Sigmoid colon (tissue), 6 donors: ENCODE measurements at regions not wholly inside any gene's neighbourhood (a gene's known extent, or its start where the extent isn't known, plus 50 kb on each side); places are given as distances from the start of the nearest gene placed in this dataset.
"Not testable (repeated sequence)": the region's sequence is repeated elsewhere in the genome, so short reads cannot be mapped to it uniquely, and the experiment has no call there.

Experiments used
- DNase-seq: peaks from one replicate; pipeline ENCODE4 v3.0.0-alpha.2; 2019
- H3K27ac ChIP-seq, 4 donors: fragments of 200-600 bp; sonication (generic); one replicate each; pipeline ENCODE4 v1.5.1; 2016 to 2019; ENCODE audit warnings: mild to moderate bottlenecking in 1 of 4
- H3K27me3 ChIP-seq, 3 donors: fragments of 200-600 bp; sonication (generic); one replicate each; pipeline ENCODE4 v1.5.1; 2019; ENCODE audit warnings: mild to moderate bottlenecking in 1 of 3
- H3K36me3 ChIP-seq, 4 donors: fragments of 200-600 bp; sonication (generic); one replicate each; pipeline ENCODE4 v1.5.1; 2016 to 2019
- H3K4me1 ChIP-seq, 4 donors: fragments of 200-600 bp; sonication (generic); one replicate each; pipeline ENCODE4 v1.5.1; 2017 to 2019
- H3K4me3 ChIP-seq, 4 donors: fragments of 200-600 bp; sonication (generic); one replicate each; pipeline ENCODE4 v1.5.1; 2017 to 2019; ENCODE audit warnings: mild to moderate bottlenecking in 2 of 4, moderate library complexity in 1 of 4
- H3K9me3 ChIP-seq, 4 donors: fragments of 200-600 bp in 3 of 4; sonication (generic) in 3 of 4; one replicate each; pipeline versions ENCODE4 v1.5.1 to v1.6.1; 2013 to 2019
- EP300 ChIP-seq, 4 donors: sonication (generic); formaldehyde crosslinking; IDR thresholded peaks; one replicate each; pipeline ENCODE4 v1.6.1; 2017; ENCODE audit warnings: antibody characterized with exemption in 4 of 4
- POLR2A ChIP-seq, 2 donors: fragments of 450-650 bp; IDR thresholded peaks; one replicate each; pipeline ENCODE4 v1.6.1; 2016; ENCODE audit warnings: antibody characterized with exemption in 2 of 2, mild to moderate bottlenecking in 2 of 2, moderate library complexity in 2 of 2
- POLR2AphosphoS5 ChIP-seq, 4 donors: sonication (generic); formaldehyde crosslinking; IDR thresholded peaks; one replicate each; pipeline ENCODE4 v1.6.1; 2017; ENCODE audit warnings: antibody characterized with exemption in 4 of 4
- WGBS, 2 donors: extraction: QIAGEN DNeasy Blood & Tissue Kit; methylation state at CpG; one replicate each; pipeline ENCODE4 v1.1.7; 2013; 5-methylcytosine and 5-hydroxymethylcytosine counted together
- intact Hi-C: fragments of 100-400 bp; cut with DNase I; formaldehyde crosslinking; loops from one replicate; pipeline ENCODE4 v1.15.1; 2023
- TF ChIP-seq, protein P1 (sequence below), 4 experiments: fragments of 450-650 bp in 3 of 4; fragments of 200-600 bp in 1 of 4; IDR thresholded peaks; one replicate each; pipeline ENCODE4 v1.5.1; 2016 to 2019; ENCODE audit warnings: antibody characterized with exemption in 4 of 4, mild to moderate bottlenecking in 3 of 4, moderate library complexity in 2 of 4
- donor health status: healthy with polysubstance abuse.
- donor health status: healthy.

DNA sequence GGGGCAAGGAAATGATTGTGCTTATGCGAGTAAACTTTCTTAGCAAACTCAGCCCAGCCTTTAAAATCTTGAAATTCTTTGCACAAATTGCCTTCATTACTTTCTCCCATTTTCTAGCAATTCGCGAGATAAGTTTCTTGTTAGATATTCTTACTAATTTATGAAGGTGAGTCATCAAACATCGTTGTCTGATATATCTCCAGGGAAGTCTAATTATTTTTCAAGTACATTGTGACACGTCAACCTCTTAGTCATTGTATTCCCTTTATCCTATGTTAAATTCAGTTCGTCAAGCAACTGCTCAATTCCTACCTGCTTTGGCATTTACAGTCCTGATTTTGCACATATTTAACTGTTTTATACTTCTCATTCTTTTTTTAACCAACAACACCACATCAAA, 854.5 kb upstream of the CRIM1 start:
- Histone ChIP-seq H3K4me3 (no peak overlapping the region), H3K9me3 (no peaks in the 10 kb centered on the region), H3K4me1 (no peaks in the 10 kb centered on the region), H3K27ac (no peak overlapping the region), H3K27me3 (no peaks in the 10 kb centered on the region), H3K36me3 (no peaks in the 10 kb centered on the region)
- intact Hi-C loops: no loop called here
- no peak for DNase-seq
- 77 to 89% methylated on average over 6 of the region's 6 CpGs for WGBS, 2 donors
- TF ChIP-seq, protein P1, sequence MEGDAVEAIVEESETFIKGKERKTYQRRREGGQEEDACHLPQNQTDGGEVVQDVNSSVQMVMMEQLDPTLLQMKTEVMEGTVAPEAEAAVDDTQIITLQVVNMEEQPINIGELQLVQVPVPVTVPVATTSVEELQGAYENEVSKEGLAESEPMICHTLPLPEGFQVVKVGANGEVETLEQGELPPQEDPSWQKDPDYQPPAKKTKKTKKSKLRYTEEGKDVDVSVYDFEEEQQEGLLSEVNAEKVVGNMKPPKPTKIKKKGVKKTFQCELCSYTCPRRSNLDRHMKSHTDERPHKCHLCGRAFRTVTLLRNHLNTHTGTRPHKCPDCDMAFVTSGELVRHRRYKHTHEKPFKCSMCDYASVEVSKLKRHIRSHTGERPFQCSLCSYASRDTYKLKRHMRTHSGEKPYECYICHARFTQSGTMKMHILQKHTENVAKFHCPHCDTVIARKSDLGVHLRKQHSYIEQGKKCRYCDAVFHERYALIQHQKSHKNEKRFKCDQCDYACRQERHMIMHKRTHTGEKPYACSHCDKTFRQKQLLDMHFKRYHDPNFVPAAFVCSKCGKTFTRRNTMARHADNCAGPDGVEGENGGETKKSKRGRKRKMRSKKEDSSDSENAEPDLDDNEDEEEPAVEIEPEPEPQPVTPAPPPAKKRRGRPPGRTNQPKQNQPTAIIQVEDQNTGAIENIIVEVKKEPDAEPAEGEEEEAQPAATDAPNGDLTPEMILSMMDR (IDR thresholded peaks at IDR 0.05): no peak
- no peak for TF ChIP-seq EP300 (IDR thresholded peaks at IDR 0.05)
- no peak for TF ChIP-seq POLR2AphosphoS5 (IDR thresholded peaks at IDR 0.05)
- TF ChIP-seq POLR2A (IDR thresholded peaks at IDR 0.05): no peak

DNA sequence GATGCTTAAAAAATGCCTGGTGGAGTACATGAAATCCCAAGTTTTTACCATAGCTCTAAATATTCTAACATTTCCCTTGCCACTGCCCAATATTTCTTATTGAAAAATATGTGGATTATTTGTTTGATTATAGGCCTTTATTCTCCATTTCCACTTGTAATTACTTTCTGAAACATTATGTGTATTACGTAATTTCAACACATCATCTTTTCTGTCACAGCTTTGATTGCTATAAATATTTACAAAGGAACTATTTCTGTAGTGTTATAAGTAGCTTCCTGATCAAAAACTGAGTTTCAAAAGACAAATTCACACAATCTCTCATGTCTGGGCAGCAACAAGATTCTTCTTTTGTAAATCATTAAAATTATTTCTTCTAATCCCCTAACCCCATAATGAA, 859.6 kb upstream of the CRIM1 start:
- no peaks in the 10 kb centered on the region for H3K9me3 ChIP-seq
- H3K27me3 ChIP-seq: no peaks in the 10 kb centered on the region
- H3K36me3 ChIP-seq: no peaks in the 10 kb centered on the region
- no peak overlapping the region for H3K27ac ChIP-seq
- no peak for DNase-seq
- no peak overlapping the region for H3K4me3 ChIP-seq
- intact Hi-C loops: no loop called here
- no peaks in the 10 kb centered on the region for H3K4me1 ChIP-seq
- WGBS, 2 donors: 66 to 76% methylated on average over 1 of the region's 1 CpG
- TF ChIP-seq EP300 (IDR thresholded peaks at IDR 0.05): no peak
- no peak for TF ChIP-seq POLR2AphosphoS5 (IDR thresholded peaks at IDR 0.05)
- no peak for TF ChIP-seq POLR2A (IDR thresholded peaks at IDR 0.05)
- TF ChIP-seq, protein P1 (IDR thresholded peaks at IDR 0.05): no peak

DNA sequence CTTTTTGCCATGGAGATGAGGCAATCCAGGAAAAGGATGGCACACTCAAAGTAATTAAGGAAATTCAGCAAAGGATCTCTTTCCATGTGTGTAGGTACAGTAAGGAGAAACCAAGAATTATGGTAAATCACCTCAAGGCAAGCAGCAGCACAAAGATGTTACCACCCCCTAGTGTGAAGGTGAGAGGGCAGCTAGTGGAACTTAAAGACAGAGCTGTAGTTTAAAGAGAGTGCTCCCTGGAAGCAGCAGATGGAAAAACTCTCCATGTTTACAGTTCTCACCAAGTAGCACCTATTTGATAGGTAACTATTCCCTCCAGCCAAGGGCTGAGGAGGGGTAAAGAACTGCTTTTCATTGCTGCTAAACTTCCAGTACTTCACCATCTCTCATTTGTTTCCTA, 860.4 kb upstream of the CRIM1 start:
- intact Hi-C loops: no loop called here
- Histone ChIP-seq H3K27ac (no peak overlapping the region), H3K4me1 (no peaks in the 10 kb centered on the region), H3K27me3 (no peaks in the 10 kb centered on the region), H3K4me3 (no peak overlapping the region), H3K9me3 (no peaks in the 10 kb centered on the region), H3K36me3 (no peaks in the 10 kb centered on the region)
- DNase-seq: no peak
- TF ChIP-seq, protein P1 (IDR thresholded peaks at IDR 0.05): no peak
- TF ChIP-seq POLR2A (IDR thresholded peaks at IDR 0.05) (no peak), POLR2AphosphoS5 (IDR thresholded peaks at IDR 0.05) (no peak), EP300 (IDR thresholded peaks at IDR 0.05) (no peak)

DNA sequence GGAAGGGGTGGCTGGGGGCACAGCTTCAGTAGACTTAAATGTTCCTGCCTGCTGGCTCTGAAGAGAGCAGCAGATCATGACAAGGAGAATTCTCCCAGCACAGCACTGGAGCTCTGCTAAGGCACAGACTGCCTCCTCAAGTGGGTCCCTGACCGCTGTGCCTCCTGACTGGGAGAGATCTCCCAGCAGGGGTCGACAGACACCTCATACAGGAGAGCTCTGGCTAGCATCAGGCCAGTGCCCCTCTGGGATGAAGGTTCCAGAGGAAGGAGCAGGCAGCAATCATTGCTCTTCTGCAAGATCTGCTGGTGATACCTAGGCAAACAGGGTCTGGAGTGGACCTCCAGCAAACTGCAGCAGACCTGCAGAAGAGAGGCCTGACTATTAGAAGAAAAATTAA, 877.5 kb upstream of the CRIM1 start:
- 70 to 76% methylated on average over 2 of the region's 2 CpGs for WGBS, 2 donors
- H3K36me3 ChIP-seq, H3K4me1 ChIP-seq, H3K27me3 ChIP-seq, H3K4me3 ChIP-seq, H3K27ac ChIP-seq, intact Hi-C loops, H3K9me3 ChIP-seq: not testable (repeated sequence)
- peak; percentile 51 for DNase-seq

DNA sequence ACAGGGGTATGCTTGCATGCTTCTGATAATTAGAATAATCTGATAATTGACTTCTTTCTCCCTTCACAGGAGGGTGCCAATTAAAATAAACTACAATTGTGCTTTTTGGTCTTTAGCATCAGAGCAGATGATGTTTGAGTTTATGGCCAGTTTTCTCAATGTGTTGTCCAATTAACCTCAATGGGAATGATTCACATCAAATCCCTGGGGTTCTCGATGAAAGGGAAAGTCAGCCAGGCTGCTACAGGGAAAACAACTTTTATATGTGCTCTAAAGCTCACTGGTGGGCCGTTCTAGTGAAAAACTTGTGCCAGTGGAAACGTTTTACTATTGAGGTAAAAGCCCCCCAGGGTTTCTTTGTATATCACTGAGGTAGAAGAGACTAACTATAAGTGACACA, 887.3 kb upstream of the CRIM1 start:
- no peak for DNase-seq
- WGBS, 2 donors: 51 to 53% methylated on average over 3 of the region's 3 CpGs
- H3K4me3 ChIP-seq: no peak overlapping the region

More for the DNA sequence above, 887.3 kb upstream of the CRIM1 start:
- intact Hi-C loops: no loop called here
- Histone ChIP-seq H3K27me3 (no peaks in the 10 kb centered on the region), H3K27ac (no peak overlapping the region), H3K4me1 (no peaks in the 10 kb centered on the region), H3K36me3 (no peaks in the 10 kb centered on the region), H3K9me3 (peaks cover 0 to 1% (median 0%) of the 10 kb centered on the region in 4 donors)
- no peak for TF ChIP-seq POLR2A (IDR thresholded peaks at IDR 0.05)
- TF ChIP-seq POLR2AphosphoS5 (IDR thresholded peaks at IDR 0.05): no peak
- TF ChIP-seq, protein P1 (IDR thresholded peaks at IDR 0.05): no peak
- TF ChIP-seq EP300 (IDR thresholded peaks at IDR 0.05): no peak
